ENCODE measurements at regions not wholly inside any gene's neighbourhood (a gene's known extent, or its start where the extent isn't known, plus 50 kb on each side); places are given as distances from the start of the nearest gene placed in this dataset.

GRCh38 chr10:56785292-56785691, 424.2 kb upstream of the ZWINT start:
- DNase-seq (ENCODE audit: low read depth in 1 of 2, low spot score in 1 of 2) = no peak
- no peak for TF ChIP-seq JUND (IDR thresholded peaks at IDR 0.05; ENCODE audit: low read depth)
- in situ Hi-C loops (cut with HindIII; ENCODE audit: low pct_unique_long_range_greater_than_20kb, low sequenced_read_pairs) = no loop called here

- in situ Hi-C loops (cut with HindIII; ENCODE audit: low pct_unique_long_range_greater_than_20kb, low sequenced_read_pairs) = no loop called here
- TF ChIP-seq JUND (IDR thresholded peaks at IDR 0.05; ENCODE audit: low read depth) = no peak
- peak in 1 of 2 experiments; percentile 29 for DNase-seq (ENCODE audit: low read depth in 1 of 2, low spot score in 1 of 2)
Measured at GRCh38 chr10:56782503-56782902, 421.4 kb upstream of the ZWINT start.

GRCh38 chr10:56771343-56771742, 410.3 kb upstream of the ZWINT start:
- DNase-seq (ENCODE audit: low read depth in 1 of 2, low spot score in 1 of 2) = no peak
- TF ChIP-seq JUND (IDR thresholded peaks at IDR 0.05; ENCODE audit: low read depth) = no peak
- in situ Hi-C loops (cut with HindIII; ENCODE audit: low pct_unique_long_range_greater_than_20kb, low sequenced_read_pairs) = no loop called here

- peak in 1 of 2 experiments; percentile 5 for DNase-seq (ENCODE audit: low read depth in 1 of 2, low spot score in 1 of 2)
- TF ChIP-seq JUND (IDR thresholded peaks at IDR 0.05; ENCODE audit: low read depth) = no peak
- in situ Hi-C loops (cut with HindIII; ENCODE audit: low pct_unique_long_range_greater_than_20kb, low sequenced_read_pairs) = no loop called here
Measured at GRCh38 chr10:56763090-56763489, 402.0 kb upstream of the ZWINT start.

- in situ Hi-C loops (cut with HindIII; ENCODE audit: low pct_unique_long_range_greater_than_20kb, low sequenced_read_pairs) = no loop called here
- TF ChIP-seq JUND (IDR thresholded peaks at IDR 0.05; ENCODE audit: low read depth) = no peak
- no peak for DNase-seq (ENCODE audit: low read depth in 1 of 2, low spot score in 1 of 2)
Measured at GRCh38 chr10:56745490-56745889, 384.4 kb upstream of the ZWINT start.

- DNase-seq (ENCODE audit: low read depth in 1 of 2, low spot score in 1 of 2) = no peak
- in situ Hi-C loops (cut with HindIII; ENCODE audit: low pct_unique_long_range_greater_than_20kb, low sequenced_read_pairs) = no loop called here
- no peak for TF ChIP-seq JUND (IDR thresholded peaks at IDR 0.05; ENCODE audit: low read depth)
Measured at GRCh38 chr10:56728349-56728748, 367.3 kb upstream of the ZWINT start.

GRCh38 chr10:56722912-56723311, 361.9 kb upstream of the ZWINT start:
- DNase-seq (ENCODE audit: low read depth in 1 of 2, low spot score in 1 of 2) = no peak
- in situ Hi-C loops (cut with HindIII; ENCODE audit: low pct_unique_long_range_greater_than_20kb, low sequenced_read_pairs) = no loop called here
- TF ChIP-seq JUND (IDR thresholded peaks at IDR 0.05; ENCODE audit: low read depth) = no peak

GRCh38 chr10:56715262-56715661, 354.2 kb upstream of the ZWINT start:
- in situ Hi-C loops (cut with HindIII; ENCODE audit: low pct_unique_long_range_greater_than_20kb, low sequenced_read_pairs) = no loop called here
- DNase-seq (ENCODE audit: low read depth in 1 of 2, low spot score in 1 of 2) = no peak
- TF ChIP-seq JUND (IDR thresholded peaks at IDR 0.05; ENCODE audit: low read depth) = no peak

GRCh38 chr10:56698506-56698905, 337.4 kb upstream of the ZWINT start:
- TF ChIP-seq JUND (IDR thresholded peaks at IDR 0.05; ENCODE audit: low read depth) = no peak
- DNase-seq (ENCODE audit: low read depth in 1 of 2, low spot score in 1 of 2) = no peak
- in situ Hi-C loops (cut with HindIII; ENCODE audit: low pct_unique_long_range_greater_than_20kb, low sequenced_read_pairs) = no loop called here

- in situ Hi-C loops (cut with HindIII; ENCODE audit: low pct_unique_long_range_greater_than_20kb, low sequenced_read_pairs) = no loop called here
- no peak for DNase-seq (ENCODE audit: low read depth in 1 of 2, low spot score in 1 of 2)
- TF ChIP-seq JUND (IDR thresholded peaks at IDR 0.05; ENCODE audit: low read depth) = no peak
Measured at GRCh38 chr10:56679578-56679977, 318.5 kb upstream of the ZWINT start.

GRCh38 chr10:56662765-56663447, 301.8 kb upstream of the ZWINT start:
- DNase-seq (ENCODE audit: low read depth in 1 of 2, low spot score in 1 of 2) = no peak
- in situ Hi-C loops (cut with HindIII; ENCODE audit: low pct_unique_long_range_greater_than_20kb, low sequenced_read_pairs) = no loop called here
- TF ChIP-seq JUND (IDR thresholded peaks at IDR 0.05; ENCODE audit: low read depth) = no peak

GRCh38 chr10:56653289-56653688, 292.2 kb upstream of the ZWINT start:
- no peak for DNase-seq (ENCODE audit: low read depth in 1 of 2, low spot score in 1 of 2)
- in situ Hi-C loops (cut with HindIII; ENCODE audit: low pct_unique_long_range_greater_than_20kb, low sequenced_read_pairs) = no loop called here
- no peak for TF ChIP-seq JUND (IDR thresholded peaks at IDR 0.05; ENCODE audit: low read depth)

GRCh38 chr10:56646329-56647111, 285.5 kb upstream of the ZWINT start:
- in situ Hi-C loops (cut with HindIII; ENCODE audit: low pct_unique_long_range_greater_than_20kb, low sequenced_read_pairs) = no loop called here
- no peak for TF ChIP-seq JUND (IDR thresholded peaks at IDR 0.05; ENCODE audit: low read depth)
- no peak for DNase-seq (ENCODE audit: low read depth in 1 of 2, low spot score in 1 of 2)

Measured in T47D (cell line).